ENCODE measurements at regions not wholly inside any gene's neighbourhood (a gene's known extent, or its start where the extent isn't known, plus 50 kb on each side); places are given as distances from the start of the nearest gene placed in this dataset.

GRCh38 chr22:22818202-22818538 is 69.4 kb upstream of the IGLL5 start:
- TF ChIP-seq CTCF (conservative IDR thresholded peaks at IDR 0.05; ENCODE audit: low read depth, low read length) (no peak), EZH2 (IDR thresholded peaks at IDR 0.05; ENCODE audit: borderline replicate concordance, low read depth, low read length, poor library complexity, severe bottlenecking) (no peak)

All from A673 (cell line).